ENCODE measurements at regions not wholly inside any gene's neighbourhood (a gene's known extent, or its start where the extent isn't known, plus 50 kb on each side); places are given as distances from the start of the nearest gene placed in this dataset.

DNA sequence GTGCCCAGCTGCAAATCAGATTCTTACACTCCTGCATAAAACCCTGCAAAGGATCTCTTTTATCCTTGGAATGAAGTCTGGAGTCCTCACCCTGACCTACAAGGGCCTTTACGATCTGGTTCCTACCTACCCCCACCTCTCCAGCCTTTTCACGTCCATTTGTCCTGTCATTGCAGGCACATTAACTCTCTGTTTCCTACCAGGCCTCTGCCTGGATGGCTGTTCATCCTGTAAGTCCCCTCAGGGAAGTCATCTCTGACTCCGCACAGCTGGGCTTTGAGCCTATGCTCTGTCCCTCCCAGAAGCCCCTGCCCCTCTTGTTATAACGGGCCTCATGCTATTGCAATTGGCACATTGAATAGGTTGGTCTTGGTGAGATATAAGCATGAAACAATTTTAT lies 96.8 kb upstream of the USP24 start:
- TF ChIP-seq, protein P1, sequence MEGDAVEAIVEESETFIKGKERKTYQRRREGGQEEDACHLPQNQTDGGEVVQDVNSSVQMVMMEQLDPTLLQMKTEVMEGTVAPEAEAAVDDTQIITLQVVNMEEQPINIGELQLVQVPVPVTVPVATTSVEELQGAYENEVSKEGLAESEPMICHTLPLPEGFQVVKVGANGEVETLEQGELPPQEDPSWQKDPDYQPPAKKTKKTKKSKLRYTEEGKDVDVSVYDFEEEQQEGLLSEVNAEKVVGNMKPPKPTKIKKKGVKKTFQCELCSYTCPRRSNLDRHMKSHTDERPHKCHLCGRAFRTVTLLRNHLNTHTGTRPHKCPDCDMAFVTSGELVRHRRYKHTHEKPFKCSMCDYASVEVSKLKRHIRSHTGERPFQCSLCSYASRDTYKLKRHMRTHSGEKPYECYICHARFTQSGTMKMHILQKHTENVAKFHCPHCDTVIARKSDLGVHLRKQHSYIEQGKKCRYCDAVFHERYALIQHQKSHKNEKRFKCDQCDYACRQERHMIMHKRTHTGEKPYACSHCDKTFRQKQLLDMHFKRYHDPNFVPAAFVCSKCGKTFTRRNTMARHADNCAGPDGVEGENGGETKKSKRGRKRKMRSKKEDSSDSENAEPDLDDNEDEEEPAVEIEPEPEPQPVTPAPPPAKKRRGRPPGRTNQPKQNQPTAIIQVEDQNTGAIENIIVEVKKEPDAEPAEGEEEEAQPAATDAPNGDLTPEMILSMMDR (conservative IDR thresholded peaks at IDR 0.05 in 1 of 2, IDR thresholded peaks at IDR 0.05 in 1 of 2; ENCODE audit: extremely low read depth in 1 of 2, insufficient read depth in 1 of 2, low read depth in 1 of 2, low read length in 2 of 2), result no peak
- no peak for TF ChIP-seq EZH2 (IDR thresholded peaks at IDR 0.05; ENCODE audit: borderline replicate concordance, low read length)

Data from mammary epithelial cell (primary cell).